ENCODE measurements at regions not wholly inside any gene's neighbourhood (a gene's known extent, or its start where the extent isn't known, plus 50 kb on each side); places are given as distances from the start of the nearest gene placed in this dataset.

GRCh38 chr7:106462914-106463482 lies 178.2 kb upstream of the NAMPT start:
- Histone ChIP-seq H3K4me1 (ENCODE audit: insufficient read depth, low read length, severe bottlenecking) (no peaks in the 10 kb centered on the region), H3K36me3 (ENCODE audit: insufficient read depth, low read length) (no peaks in the 10 kb centered on the region), H3K4me2 (ENCODE audit: low read length) (no peak overlapping the region), H3K27me3 (ENCODE audit: insufficient read depth, low read length) (no peaks in the 10 kb centered on the region), H3F3A (ENCODE audit: insufficient read depth, low read length) (no peaks in the 10 kb centered on the region), H3K4me3 (ENCODE audit: low read depth, low read length, poor library complexity, severe bottlenecking) (no peak overlapping the region), H3K9ac (ENCODE audit: low read length) (no peak overlapping the region), H3K9me2 (ENCODE audit: low read depth, low read length) (no peaks in the 10 kb centered on the region), H3K27ac (ENCODE audit: low read depth, low read length, poor library complexity, severe bottlenecking) (no peak overlapping the region), H4K20me1 (ENCODE audit: insufficient read depth, low read length) (no peaks in the 10 kb centered on the region), H3K79me2 (ENCODE audit: insufficient read depth, low read length) (no peaks in the 10 kb centered on the region), H2AFZ (ENCODE audit: low read length) (no peak overlapping the region), H3K9me3 (ENCODE audit: low read length) (peaks cover under 1% of the 10 kb centered on the region)
- TF ChIP-seq EZH2 (IDR thresholded peaks at IDR 0.05; ENCODE audit: borderline replicate concordance, low read length) (no peak), CTCF (IDR thresholded peaks at IDR 0.05; ENCODE audit: low read length) (no peak)

- H3K4me1 ChIP-seq (ENCODE audit: insufficient read depth, low read length, severe bottlenecking), result no peaks in the 10 kb centered on the region
- H3K4me2 ChIP-seq (ENCODE audit: low read length), result no peak overlapping the region
These were observed 177.6 kb upstream of the NAMPT start for GRCh38 chr7:106462365-106462859.

GRCh38 chr7:106460792-106461254 lies 176.0 kb upstream of the NAMPT start:
- Histone ChIP-seq H3K4me2 (ENCODE audit: low read length) (no peak overlapping the region), H3K9me3 (ENCODE audit: low read length) (peaks cover 3% of the 10 kb centered on the region), H3K4me1 (ENCODE audit: insufficient read depth, low read length, severe bottlenecking) (no peaks in the 10 kb centered on the region), H3K27ac (ENCODE audit: low read depth, low read length, poor library complexity, severe bottlenecking) (no peak overlapping the region), H2AFZ (ENCODE audit: low read length) (no peak overlapping the region), H3K9ac (ENCODE audit: low read length) (no peak overlapping the region), H3K4me3 (ENCODE audit: low read depth, low read length, poor library complexity, severe bottlenecking) (no peak overlapping the region), H3F3A (ENCODE audit: insufficient read depth, low read length) (no peaks in the 10 kb centered on the region), H3K36me3 (ENCODE audit: insufficient read depth, low read length) (no peaks in the 10 kb centered on the region), H3K79me2 (ENCODE audit: insufficient read depth, low read length) (no peaks in the 10 kb centered on the region), H3K9me2 (ENCODE audit: low read depth, low read length) (no peaks in the 10 kb centered on the region), H4K20me1 (ENCODE audit: insufficient read depth, low read length) (no peaks in the 10 kb centered on the region), H3K27me3 (ENCODE audit: insufficient read depth, low read length) (no peaks in the 10 kb centered on the region)
- no peak for TF ChIP-seq EZH2 (IDR thresholded peaks at IDR 0.05; ENCODE audit: borderline replicate concordance, low read length)
- no peak for TF ChIP-seq CTCF (IDR thresholded peaks at IDR 0.05; ENCODE audit: low read length)

More at GRCh38 chr7:106462365-106462859, 177.6 kb upstream of the NAMPT start:
- no peaks in the 10 kb centered on the region for H4K20me1 ChIP-seq (ENCODE audit: insufficient read depth, low read length)
- no peaks in the 10 kb centered on the region for H3K9me2 ChIP-seq (ENCODE audit: low read depth, low read length)
- H3K27me3 ChIP-seq (ENCODE audit: insufficient read depth, low read length), result no peaks in the 10 kb centered on the region
- no peaks in the 10 kb centered on the region for H3K36me3 ChIP-seq (ENCODE audit: insufficient read depth, low read length)
- H3K9me3 ChIP-seq (ENCODE audit: low read length), result peaks cover 3% of the 10 kb centered on the region
- peak; percentile 64 for TF ChIP-seq CTCF (IDR thresholded peaks at IDR 0.05; ENCODE audit: low read length)
- TF ChIP-seq EZH2 (IDR thresholded peaks at IDR 0.05; ENCODE audit: borderline replicate concordance, low read length), result no peak
- H3K27ac ChIP-seq (ENCODE audit: low read depth, low read length, poor library complexity, severe bottlenecking), result no peak overlapping the region
- no peak overlapping the region for H2AFZ ChIP-seq (ENCODE audit: low read length)
- no peak overlapping the region for H3K4me3 ChIP-seq (ENCODE audit: low read depth, low read length, poor library complexity, severe bottlenecking)
- no peaks in the 10 kb centered on the region for H3K79me2 ChIP-seq (ENCODE audit: insufficient read depth, low read length)
- no peaks in the 10 kb centered on the region for H3F3A ChIP-seq (ENCODE audit: insufficient read depth, low read length)
- no peak overlapping the region for H3K9ac ChIP-seq (ENCODE audit: low read length)
